SK-N-SH treated with all-trans-retinoic acid at 6 μM for 48 hours (cell line): ENCODE measurements at regions not wholly inside any gene's neighbourhood (a gene's known extent, or its start where the extent isn't known, plus 50 kb on each side); places are given as distances from the start of the nearest gene placed in this dataset.

Experiments
- ARNTL ChIP-seq: fragments of 450-650 bp; formaldehyde crosslinking; IDR thresholded peaks from 2 replicates; pipeline ENCODE4 v1.5.0; 2020; ENCODE audit warnings: low read depth, mild to moderate bottlenecking, moderate library complexity, borderline replicate concordance
- CSDC2 ChIP-seq: fragments of 250-450 bp; sonication (Bioruptor Pico); IDR thresholded peaks from 2 replicates; pipeline ENCODE4 v1.5.0; 2020; ENCODE audit warnings: mild to moderate bottlenecking, moderate library complexity
- ESRRG ChIP-seq: fragments of 250-450 bp; sonication (Bioruptor Pico); IDR thresholded peaks from 2 replicates; pipeline ENCODE4 v1.6.1; 2021; ENCODE audit warnings: mild to moderate bottlenecking
- GLIS3 ChIP-seq: fragments of 250-450 bp; sonication (Bioruptor Pico); IDR thresholded peaks from 2 replicates; pipeline ENCODE4 v1.5.0; 2020; ENCODE audit warnings: mild to moderate bottlenecking, moderate library complexity
- ISL1 ChIP-seq: fragments of 250-450 bp; sonication (Bioruptor Pico); IDR thresholded peaks from 2 replicates; pipeline ENCODE4 v2.1.2; 2022; ENCODE audit warnings: mild to moderate bottlenecking, moderate library complexity
- OSR1 ChIP-seq: fragments of 250-450 bp; sonication (Bioruptor Pico); IDR thresholded peaks from 2 replicates; pipeline ENCODE4 v1.8.0; 2022; ENCODE audit warnings: moderate library complexity, mild to moderate bottlenecking, inconsistent platforms
- PATZ1 ChIP-seq: fragments of 250-450 bp; sonication (Bioruptor Pico); IDR thresholded peaks from 2 replicates; pipeline ENCODE4 v1.8.0; 2020; ENCODE audit warnings: mild to moderate bottlenecking, moderate library complexity, borderline replicate concordance
- PPARA ChIP-seq: fragments of 250-450 bp; sonication (Bioruptor Pico); IDR thresholded peaks from 2 replicates; pipeline ENCODE4 v1.5.0; 2020; ENCODE audit warnings: mild to moderate bottlenecking, borderline replicate concordance
- RARB ChIP-seq: fragments of 250-450 bp; sonication (Bioruptor Pico); IDR thresholded peaks from 2 replicates; pipeline ENCODE4 v1.8.0; 2021; ENCODE audit warnings: mild to moderate bottlenecking, moderate library complexity
- SNAI2 ChIP-seq: fragments of 250-450 bp; sonication (Bioruptor Pico); IDR thresholded peaks from 2 replicates; pipeline ENCODE4 v1.5.0; 2020; ENCODE audit warnings: mild to moderate bottlenecking, moderate library complexity
- TOX ChIP-seq: fragments of 250-450 bp; sonication (Bioruptor Pico); IDR thresholded peaks from 2 replicates; pipeline ENCODE4 v1.8.0; 2021; ENCODE audit warnings: mild to moderate bottlenecking, moderate library complexity, borderline replicate concordance
- ZC3H10 ChIP-seq: fragments of 250-450 bp; sonication (Bioruptor Pico); IDR thresholded peaks from 2 replicates; pipeline ENCODE4 v1.5.1; 2021; ENCODE audit warnings: mild to moderate bottlenecking, moderate library complexity
- ZFP3 ChIP-seq: fragments of 250-450 bp; sonication (Bioruptor Pico); IDR thresholded peaks from 2 replicates; pipeline ENCODE4 v1.5.0; 2020; ENCODE audit warnings: mild to moderate bottlenecking, moderate library complexity
- TF ChIP-seq, protein P1 (sequence below): fragments of 250-450 bp; sonication (Bioruptor Pico); IDR thresholded peaks from 2 replicates; pipeline ENCODE4 v1.5.0; 2020; ENCODE audit warnings: mild to moderate bottlenecking, moderate library complexity

DNA sequence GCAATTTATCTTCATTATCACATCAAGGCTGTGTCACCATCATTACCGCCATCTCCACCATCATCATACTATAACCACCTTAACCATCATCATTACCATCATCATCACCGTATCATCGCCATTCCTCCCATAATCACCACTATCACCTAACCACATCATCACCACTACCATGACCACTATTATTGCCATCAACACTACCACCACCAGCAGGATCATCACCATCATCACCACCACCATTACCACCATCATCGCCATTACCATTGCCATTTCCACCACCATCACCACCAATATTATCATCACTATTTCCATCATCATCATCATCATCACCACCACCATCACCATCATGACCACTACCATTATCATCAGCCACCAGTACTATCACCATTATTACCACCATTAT is 314.4 kb downstream of the CYP26B1 start:
- TF ChIP-seq TOX (CRISPR knock-in tag) (no peak), ZFP3 (CRISPR knock-in tag) (no peak), RARB (CRISPR knock-in tag) (no peak), ARNTL (CRISPR knock-in tag) (no peak), PPARA (no peak), ESRRG (CRISPR knock-in tag) (no peak), SNAI2 (CRISPR knock-in tag) (no peak), PATZ1 (CRISPR knock-in tag) (no peak), ZC3H10 (CRISPR knock-in tag) (no peak), CSDC2 (CRISPR knock-in tag) (no peak), OSR1 (no peak), GLIS3 (CRISPR knock-in tag) (no peak), ISL1 (CRISPR knock-in tag) (no peak)
- TF ChIP-seq, protein P1, sequence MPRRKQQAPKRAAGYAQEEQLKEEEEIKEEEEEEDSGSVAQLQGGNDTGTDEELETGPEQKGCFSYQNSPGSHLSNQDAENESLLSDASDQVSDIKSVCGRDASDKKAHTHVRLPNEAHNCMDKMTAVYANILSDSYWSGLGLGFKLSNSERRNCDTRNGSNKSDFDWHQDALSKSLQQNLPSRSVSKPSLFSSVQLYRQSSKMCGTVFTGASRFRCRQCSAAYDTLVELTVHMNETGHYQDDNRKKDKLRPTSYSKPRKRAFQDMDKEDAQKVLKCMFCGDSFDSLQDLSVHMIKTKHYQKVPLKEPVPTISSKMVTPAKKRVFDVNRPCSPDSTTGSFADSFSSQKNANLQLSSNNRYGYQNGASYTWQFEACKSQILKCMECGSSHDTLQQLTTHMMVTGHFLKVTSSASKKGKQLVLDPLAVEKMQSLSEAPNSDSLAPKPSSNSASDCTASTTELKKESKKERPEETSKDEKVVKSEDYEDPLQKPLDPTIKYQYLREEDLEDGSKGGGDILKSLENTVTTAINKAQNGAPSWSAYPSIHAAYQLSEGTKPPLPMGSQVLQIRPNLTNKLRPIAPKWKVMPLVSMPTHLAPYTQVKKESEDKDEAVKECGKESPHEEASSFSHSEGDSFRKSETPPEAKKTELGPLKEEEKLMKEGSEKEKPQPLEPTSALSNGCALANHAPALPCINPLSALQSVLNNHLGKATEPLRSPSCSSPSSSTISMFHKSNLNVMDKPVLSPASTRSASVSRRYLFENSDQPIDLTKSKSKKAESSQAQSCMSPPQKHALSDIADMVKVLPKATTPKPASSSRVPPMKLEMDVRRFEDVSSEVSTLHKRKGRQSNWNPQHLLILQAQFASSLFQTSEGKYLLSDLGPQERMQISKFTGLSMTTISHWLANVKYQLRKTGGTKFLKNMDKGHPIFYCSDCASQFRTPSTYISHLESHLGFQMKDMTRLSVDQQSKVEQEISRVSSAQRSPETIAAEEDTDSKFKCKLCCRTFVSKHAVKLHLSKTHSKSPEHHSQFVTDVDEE (CRISPR knock-in tag), result no peak
